Cardiac fibroblast (primary cell): ENCODE measurements at regions not wholly inside any gene's neighbourhood (a gene's known extent, or its start where the extent isn't known, plus 50 kb on each side); places are given as distances from the start of the nearest gene placed in this dataset.

Experiments
- DNase-seq, 2 donors: peaks; one replicate each; pipeline versions ENCODE4 v3.0.0 to v3.0.0-alpha.2; 2010; ENCODE audit warnings: low read depth in 2 of 2
- H3K4me3 ChIP-seq, 2 donors: replicated peaks in 1 of 2; 1 replicate in 1 of 2; 2 replicates in 1 of 2; pipeline ENCODE4 v1.5.1; 2011; ENCODE audit warnings: low read depth in 2 of 2, low read length in 2 of 2, mild to moderate bottlenecking in 2 of 2, moderate library complexity in 1 of 2
- TF ChIP-seq, protein P1 (sequence below): IDR thresholded peaks from one replicate; pipeline ENCODE4 v1.5.1; 2011; ENCODE audit warnings: low read depth, mild to moderate bottlenecking, low read length, inconsistent platforms

DNA sequence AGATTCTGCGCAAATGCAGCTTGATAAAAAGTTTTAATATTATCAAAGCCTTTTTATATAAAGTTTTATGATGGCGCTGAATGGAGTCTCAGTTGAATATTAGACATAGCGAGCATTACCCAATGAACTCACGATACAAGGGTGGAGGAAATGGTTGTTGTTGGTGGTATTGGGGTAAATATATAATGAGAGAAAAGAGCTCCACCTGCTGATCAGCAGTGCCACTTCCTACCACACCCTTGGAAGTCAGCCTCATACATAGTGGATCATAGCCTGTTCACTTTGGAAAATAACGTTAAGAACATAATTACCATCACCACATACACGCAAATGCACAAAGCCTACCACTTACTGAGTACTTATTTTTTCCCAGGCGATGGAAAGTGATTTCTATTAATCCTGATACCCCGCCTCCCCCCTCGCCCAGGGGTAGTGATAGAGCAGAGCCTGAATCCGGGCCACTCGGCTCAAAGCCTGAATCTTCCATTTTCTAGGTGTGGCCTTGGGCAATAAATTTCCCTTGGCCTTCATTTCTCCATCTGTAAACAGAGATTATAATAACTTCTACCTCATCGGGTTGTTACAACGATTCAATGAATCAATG, 358.3 kb downstream of the KLF5 start:
- H3K4me3 ChIP-seq: no peak overlapping the region
- DNase-seq: peak; percentile 3 to 19
- TF ChIP-seq, protein P1, sequence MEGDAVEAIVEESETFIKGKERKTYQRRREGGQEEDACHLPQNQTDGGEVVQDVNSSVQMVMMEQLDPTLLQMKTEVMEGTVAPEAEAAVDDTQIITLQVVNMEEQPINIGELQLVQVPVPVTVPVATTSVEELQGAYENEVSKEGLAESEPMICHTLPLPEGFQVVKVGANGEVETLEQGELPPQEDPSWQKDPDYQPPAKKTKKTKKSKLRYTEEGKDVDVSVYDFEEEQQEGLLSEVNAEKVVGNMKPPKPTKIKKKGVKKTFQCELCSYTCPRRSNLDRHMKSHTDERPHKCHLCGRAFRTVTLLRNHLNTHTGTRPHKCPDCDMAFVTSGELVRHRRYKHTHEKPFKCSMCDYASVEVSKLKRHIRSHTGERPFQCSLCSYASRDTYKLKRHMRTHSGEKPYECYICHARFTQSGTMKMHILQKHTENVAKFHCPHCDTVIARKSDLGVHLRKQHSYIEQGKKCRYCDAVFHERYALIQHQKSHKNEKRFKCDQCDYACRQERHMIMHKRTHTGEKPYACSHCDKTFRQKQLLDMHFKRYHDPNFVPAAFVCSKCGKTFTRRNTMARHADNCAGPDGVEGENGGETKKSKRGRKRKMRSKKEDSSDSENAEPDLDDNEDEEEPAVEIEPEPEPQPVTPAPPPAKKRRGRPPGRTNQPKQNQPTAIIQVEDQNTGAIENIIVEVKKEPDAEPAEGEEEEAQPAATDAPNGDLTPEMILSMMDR: no peak

DNA sequence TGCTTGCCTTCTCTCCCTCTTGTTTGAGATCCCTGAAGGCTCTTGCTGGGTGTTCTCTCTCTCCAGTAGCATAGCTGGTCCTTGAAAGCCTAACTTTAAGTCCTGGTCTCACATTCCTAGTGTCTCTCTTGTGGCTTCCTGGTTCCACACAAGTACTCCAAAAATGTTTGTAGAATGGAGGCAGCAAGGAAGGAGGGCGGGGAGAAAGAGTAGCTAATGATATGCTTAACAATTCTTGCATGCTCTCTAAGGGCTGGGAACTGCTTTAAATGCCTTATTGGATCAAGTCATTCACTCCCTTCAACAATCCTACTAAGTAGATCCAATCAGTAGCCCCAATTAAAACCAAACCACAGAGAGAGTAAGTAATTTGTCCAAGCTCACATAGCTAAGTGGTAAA, 357.3 kb downstream of the KLF5 start:
- no peak for DNase-seq
- H3K4me3 ChIP-seq: no peak overlapping the region
- TF ChIP-seq, protein P1: no peak

DNA sequence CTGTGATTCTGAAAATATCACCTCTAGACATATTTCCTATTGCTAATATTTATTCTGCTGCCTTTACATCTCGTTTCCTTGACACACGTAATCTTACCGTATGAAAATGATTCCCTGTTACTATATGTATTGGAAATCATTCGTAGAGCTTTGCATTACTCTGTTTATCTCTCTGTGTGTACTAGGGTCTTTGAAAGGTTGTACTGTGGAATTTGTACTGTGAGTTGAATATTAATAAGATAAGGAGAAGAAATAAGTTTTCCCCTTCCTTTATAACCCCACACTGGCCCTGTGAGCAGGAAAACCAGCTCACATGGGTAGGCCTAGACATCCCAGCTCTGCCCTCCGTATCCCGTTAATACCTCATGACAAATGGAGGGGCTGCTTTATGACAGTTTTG, 354.9 kb downstream of the KLF5 start:
- no peak for DNase-seq
- H3K4me3 ChIP-seq: no peak overlapping the region
- TF ChIP-seq, protein P1: no peak

DNA sequence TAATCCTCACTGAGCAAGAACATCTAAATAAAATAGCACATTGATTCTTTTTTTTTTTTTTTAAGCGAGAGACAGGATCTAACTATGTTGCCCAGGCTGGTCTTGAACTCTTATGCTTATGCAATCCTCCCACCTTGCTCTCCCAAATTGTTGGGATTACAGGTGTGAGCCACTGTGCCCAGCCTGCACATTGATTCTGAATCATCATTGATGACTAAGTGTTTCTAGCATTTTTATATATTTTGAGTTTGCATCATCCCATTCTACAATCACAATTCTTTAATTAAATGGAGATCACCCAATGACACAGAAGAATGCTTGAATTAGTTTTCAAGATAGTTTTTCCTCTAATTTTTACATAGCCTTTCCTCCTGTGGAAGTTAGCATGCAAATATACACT, 354.1 kb downstream of the KLF5 start:
- TF ChIP-seq, protein P1: no peak
- DNase-seq: peak in 1 of 2 donors; percentile 12
- H3K4me3 ChIP-seq: no peak overlapping the region

DNA sequence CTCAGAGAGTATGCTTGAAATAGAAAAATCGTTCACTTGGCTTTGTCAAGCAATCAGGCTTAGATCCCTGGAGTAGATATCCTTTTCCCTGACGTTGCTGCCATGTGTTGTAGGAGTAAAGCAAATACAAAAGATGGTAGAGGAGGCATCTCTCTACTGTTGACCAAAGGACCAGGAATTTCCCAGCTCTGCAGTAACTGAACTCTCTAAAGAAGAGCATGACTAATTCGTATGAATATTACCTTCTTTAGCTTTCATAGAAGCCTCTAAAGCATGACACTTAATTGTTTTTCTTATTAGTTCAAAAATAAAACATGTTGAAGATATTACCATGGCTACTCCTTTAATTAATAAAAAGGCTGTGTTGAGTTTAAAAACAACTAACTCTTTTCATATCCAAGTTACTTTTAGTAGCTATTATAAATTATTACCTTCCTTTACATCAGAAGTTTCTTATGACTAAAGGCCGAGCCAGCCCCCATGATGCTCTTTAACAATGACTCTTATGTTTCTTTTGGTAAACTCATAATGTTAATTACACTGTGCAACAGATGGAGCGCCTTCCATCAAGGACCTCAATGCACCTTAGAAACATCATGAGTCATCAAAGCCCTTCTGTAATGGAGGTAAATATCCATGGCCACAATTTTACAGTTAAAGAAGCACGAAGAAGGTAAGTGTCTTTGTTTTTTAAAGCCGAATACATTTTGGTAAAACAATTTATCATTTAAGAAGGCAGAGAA, 352.4 kb downstream of the KLF5 start:
- H3K4me3 ChIP-seq: no peak overlapping the region
- TF ChIP-seq, protein P1: no peak
- no peak for DNase-seq

DNA sequence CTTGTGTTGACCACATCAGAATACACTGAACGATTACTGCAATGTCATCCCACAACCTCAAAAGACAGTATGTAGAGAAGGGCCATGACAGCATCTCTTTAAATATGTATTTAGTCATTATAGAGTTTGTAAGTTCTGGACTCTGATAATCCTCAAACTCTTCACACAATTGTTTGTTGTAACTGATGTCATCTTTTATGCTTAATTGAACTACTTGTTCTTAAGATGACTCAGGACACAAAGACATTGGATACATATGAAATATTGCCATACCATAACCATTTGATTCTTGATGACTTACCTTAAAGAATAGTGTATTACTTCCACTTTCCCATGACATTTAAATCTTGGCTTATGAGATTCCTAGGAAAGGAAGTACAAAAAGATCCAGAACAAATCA, 347.6 kb downstream of the KLF5 start:
- TF ChIP-seq, protein P1: no peak
- no peak for DNase-seq

More for the DNA sequence above, 347.6 kb downstream of the KLF5 start:
- no peak overlapping the region for H3K4me3 ChIP-seq
